ENCODE measurements at regions not wholly inside any gene's neighbourhood (a gene's known extent, or its start where the extent isn't known, plus 50 kb on each side); places are given as distances from the start of the nearest gene placed in this dataset.

DNA sequence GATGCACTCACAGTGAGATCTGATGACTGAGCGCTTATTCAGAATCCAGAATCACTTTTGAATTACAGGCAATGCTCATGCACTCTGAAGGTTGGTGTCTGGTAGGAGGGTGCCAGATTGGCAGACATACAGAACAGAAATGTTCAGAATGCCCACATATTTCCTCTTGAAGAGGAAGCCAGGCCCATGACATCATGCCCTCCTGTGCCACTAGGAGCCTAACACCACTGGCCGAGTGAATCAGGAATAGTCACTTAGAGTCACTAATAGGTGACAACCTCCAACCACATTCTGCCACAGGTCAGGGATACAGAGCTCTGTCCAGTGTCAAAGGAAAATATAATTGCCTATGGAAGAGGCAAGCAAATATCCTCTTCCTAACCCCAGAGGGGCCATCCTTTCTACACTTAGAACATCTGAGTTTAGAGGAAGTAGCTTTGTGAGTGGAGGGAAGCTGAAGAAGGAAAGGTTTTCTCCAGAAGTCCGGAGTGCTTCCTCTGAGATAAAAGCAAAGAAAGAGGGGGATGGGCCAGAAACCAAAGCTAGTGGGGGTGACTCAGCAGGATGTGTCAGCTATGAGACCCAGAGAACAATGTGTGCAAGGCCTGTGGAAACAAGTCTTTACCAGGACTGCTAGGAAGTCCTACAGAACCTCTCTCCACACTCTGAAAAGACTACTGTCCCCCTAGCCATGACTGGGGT is 838.8 kb downstream of the GRID1 start:
- no peak for ATAC-seq
- intact Hi-C loops (cut with DNase I, micrococcal nuclease), result no loop called here

DNA sequence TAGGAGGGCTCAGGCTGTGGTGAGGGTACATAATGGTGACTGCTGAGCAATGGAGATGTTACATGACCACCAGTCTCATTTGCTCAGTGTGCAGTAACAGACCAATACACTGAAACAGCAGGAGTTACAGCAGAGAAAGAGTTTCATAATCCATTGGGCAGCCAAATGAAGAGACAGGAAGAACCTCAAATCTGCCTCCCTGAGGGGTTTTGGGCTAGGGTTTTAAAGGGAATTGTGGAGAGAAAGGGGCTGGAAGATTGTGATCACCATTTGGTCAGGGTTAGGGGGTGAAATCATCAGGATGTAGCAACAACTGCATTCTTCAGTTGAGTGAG is 838.3 kb downstream of the GRID1 start:
- intact Hi-C loops (cut with DNase I, micrococcal nuclease), result no loop called here
- no peaks in the 10 kb centered on the region for H3K9me3 ChIP-seq
- no peak overlapping the region for H3K4me3 ChIP-seq
- no peaks in the 10 kb centered on the region for H3K36me3 ChIP-seq (ENCODE audit: low read depth)
- no peaks in the 10 kb centered on the region for H3K4me1 ChIP-seq (ENCODE audit: low read depth)
- ATAC-seq, result no peak
- TF ChIP-seq, protein P1, sequence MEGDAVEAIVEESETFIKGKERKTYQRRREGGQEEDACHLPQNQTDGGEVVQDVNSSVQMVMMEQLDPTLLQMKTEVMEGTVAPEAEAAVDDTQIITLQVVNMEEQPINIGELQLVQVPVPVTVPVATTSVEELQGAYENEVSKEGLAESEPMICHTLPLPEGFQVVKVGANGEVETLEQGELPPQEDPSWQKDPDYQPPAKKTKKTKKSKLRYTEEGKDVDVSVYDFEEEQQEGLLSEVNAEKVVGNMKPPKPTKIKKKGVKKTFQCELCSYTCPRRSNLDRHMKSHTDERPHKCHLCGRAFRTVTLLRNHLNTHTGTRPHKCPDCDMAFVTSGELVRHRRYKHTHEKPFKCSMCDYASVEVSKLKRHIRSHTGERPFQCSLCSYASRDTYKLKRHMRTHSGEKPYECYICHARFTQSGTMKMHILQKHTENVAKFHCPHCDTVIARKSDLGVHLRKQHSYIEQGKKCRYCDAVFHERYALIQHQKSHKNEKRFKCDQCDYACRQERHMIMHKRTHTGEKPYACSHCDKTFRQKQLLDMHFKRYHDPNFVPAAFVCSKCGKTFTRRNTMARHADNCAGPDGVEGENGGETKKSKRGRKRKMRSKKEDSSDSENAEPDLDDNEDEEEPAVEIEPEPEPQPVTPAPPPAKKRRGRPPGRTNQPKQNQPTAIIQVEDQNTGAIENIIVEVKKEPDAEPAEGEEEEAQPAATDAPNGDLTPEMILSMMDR (IDR thresholded peaks at IDR 0.05), result no peak
- no peak for DNase-seq

More for the DNA sequence above, 838.8 kb downstream of the GRID1 start:
- Histone ChIP-seq H3K9me3 (no peaks in the 10 kb centered on the region), H3K4me1 (ENCODE audit: low read depth) (no peaks in the 10 kb centered on the region), H3K36me3 (ENCODE audit: low read depth) (no peaks in the 10 kb centered on the region), H3K4me3 (no peak overlapping the region)
- no peak for DNase-seq
- TF ChIP-seq, protein P1 (IDR thresholded peaks at IDR 0.05), result no peak

DNA sequence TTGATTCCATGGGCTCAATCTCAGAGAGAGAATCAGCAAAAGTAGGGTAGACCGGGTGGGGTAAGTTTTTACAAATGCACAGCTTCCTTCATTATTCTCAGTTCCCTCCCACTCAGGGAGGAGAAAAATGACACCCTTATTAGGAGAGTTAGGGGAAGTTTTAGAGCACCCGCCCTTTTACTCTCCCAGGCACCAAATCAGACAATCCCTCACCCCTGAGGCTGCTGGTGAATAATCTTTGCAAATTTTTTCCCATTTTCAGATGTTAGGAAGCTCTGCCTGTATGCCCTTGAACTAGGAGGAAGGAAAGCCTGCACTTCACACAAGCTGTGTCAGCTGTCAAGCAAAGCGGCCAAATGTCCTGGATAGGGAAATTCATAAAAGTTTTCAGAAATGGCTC is 834.9 kb downstream of the GRID1 start:
- ATAC-seq (no peak), DNase-seq (no peak)
- no peak overlapping the region for H3K4me3 ChIP-seq
- no peaks in the 10 kb centered on the region for H3K9me3 ChIP-seq
- H3K4me1 ChIP-seq (ENCODE audit: low read depth), result no peaks in the 10 kb centered on the region
- intact Hi-C loops (cut with DNase I, micrococcal nuclease), result no loop called here
- no peaks in the 10 kb centered on the region for H3K36me3 ChIP-seq (ENCODE audit: low read depth)
- TF ChIP-seq, protein P1 (IDR thresholded peaks at IDR 0.05), result no peak

DNA sequence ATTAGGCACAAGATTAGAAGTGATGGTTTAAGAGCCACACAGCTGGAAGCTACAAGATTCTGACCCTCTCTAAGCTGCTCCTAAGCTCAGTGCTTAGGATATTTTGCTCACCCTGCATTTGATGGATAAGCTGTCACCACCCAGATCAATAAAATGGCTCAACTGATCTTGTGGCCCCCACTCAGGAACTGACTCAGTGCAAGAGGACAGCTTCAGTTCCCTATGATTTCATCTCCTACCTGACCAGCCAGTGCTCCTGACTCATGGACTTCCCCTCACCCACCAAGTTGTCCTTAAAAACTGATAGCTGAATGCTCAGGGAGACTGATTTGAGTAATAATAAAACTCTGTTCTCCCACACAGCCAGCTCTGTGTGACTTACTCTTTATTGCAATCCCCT is 833.8 kb downstream of the GRID1 start:
- no peaks in the 10 kb centered on the region for H3K36me3 ChIP-seq (ENCODE audit: low read depth)
- no peaks in the 10 kb centered on the region for H3K4me1 ChIP-seq (ENCODE audit: low read depth)
- DNase-seq (no peak), ATAC-seq (no peak)
- TF ChIP-seq, protein P1 (IDR thresholded peaks at IDR 0.05), result no peak
- intact Hi-C loops (cut with DNase I, micrococcal nuclease), result no loop called here
- no peaks in the 10 kb centered on the region for H3K9me3 ChIP-seq
- no peak overlapping the region for H3K4me3 ChIP-seq

DNA sequence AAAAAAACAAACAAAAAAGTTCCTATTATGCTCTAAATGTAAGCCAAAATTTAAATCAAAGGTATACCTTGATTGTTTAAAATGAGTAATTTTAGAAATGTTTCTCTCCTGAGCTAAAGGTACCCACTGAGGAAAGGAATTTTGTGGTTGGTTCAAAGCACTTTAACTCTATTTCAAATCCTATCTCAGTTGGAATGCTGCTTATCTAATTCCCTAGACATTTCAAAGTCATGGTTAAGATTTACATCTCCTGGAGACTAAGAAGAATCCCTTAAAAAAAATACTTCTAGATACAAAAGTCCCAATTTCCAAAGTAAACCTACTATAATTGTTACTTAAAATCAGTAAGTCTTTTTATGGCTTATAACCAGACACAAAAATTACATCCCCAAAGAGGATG is 830.7 kb downstream of the GRID1 start:
- TF ChIP-seq, protein P1 (IDR thresholded peaks at IDR 0.05), result no peak
- intact Hi-C loops (cut with DNase I, micrococcal nuclease), result no loop called here
- no peak for ATAC-seq

DNA sequence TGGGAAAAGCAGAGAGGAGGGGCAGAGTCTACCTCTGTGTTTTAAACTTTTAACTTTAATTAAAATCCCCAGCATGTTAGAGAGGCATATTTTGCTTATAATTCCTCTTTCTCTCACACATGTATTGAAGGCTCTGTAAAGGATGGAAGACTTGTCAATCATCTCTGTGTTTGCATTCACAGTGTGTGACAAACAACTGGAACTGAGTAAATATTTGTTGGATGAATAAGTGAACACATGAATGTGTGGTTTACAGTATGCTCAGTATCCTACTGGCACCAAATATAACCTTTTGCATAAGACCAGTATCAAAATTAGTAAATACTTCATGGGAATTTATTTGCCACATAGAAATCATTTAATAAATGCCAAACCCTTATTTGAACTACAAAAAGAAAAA is 829.0 kb downstream of the GRID1 start:
- TF ChIP-seq, protein P1 (IDR thresholded peaks at IDR 0.05), result no peak
- no peak for DNase-seq
- H3K9me3 ChIP-seq, result no peaks in the 10 kb centered on the region
- ATAC-seq, result no peak
- H3K4me1 ChIP-seq (ENCODE audit: low read depth), result no peaks in the 10 kb centered on the region
- intact Hi-C loops (cut with DNase I, micrococcal nuclease), result no loop called here
- no peaks in the 10 kb centered on the region for H3K36me3 ChIP-seq (ENCODE audit: low read depth)
- H3K4me3 ChIP-seq, result no peak overlapping the region

More for the DNA sequence above, 830.7 kb downstream of the GRID1 start:
- Histone ChIP-seq H3K9me3 (no peaks in the 10 kb centered on the region), H3K36me3 (ENCODE audit: low read depth) (no peaks in the 10 kb centered on the region), H3K4me3 (no peak overlapping the region), H3K4me1 (ENCODE audit: low read depth) (no peaks in the 10 kb centered on the region)
- DNase-seq, result no peak

All from mucosa of descending colon (tissue), 3 donors.